Neural cell (in vitro differentiated cells): ENCODE measurements at regions not wholly inside any gene's neighbourhood (a gene's known extent, or its start where the extent isn't known, plus 50 kb on each side); places are given as distances from the start of the nearest gene placed in this dataset.

Experiments used
- CTCF ChIP-seq: fragments of 450-650 bp; IDR thresholded peaks from 2 replicates; pipeline ENCODE4 v1.5.1; 2014; ENCODE audit warnings: antibody characterized with exemption, mild to moderate bottlenecking, moderate library complexity; ENCODE audit not compliant: poor library complexity, severe bottlenecking
- EP300 ChIP-seq: fragments of 450-650 bp; conservative IDR thresholded peaks from 2 replicates; pipeline ENCODE4 v1.6.1; 2014; ENCODE audit warnings: antibody characterized with exemption, mild to moderate bottlenecking, moderate library complexity; ENCODE audit not compliant: poor library complexity, severe bottlenecking
- EZH2 ChIP-seq: fragments of 200-600, 300-800 bp; shearing (Covaris generic), sonication (generic); IDR thresholded peaks from 2 replicates; pipeline ENCODE4 v1.6.1; 2014; ENCODE audit warnings: antibody characterized with exemption, low read length, borderline replicate concordance, mild to moderate bottlenecking; ENCODE audit not compliant: insufficient read depth, poor library complexity, severe bottlenecking
- POLR2AphosphoS5 ChIP-seq: IDR thresholded peaks from 2 replicates; pipeline ENCODE4 v1.6.1; 2012
- RAD21 ChIP-seq: fragments of 450-650 bp; conservative IDR thresholded peaks from 2 replicates; pipeline ENCODE4 v1.6.1; 2014; ENCODE audit warnings: antibody characterized with exemption, mild to moderate bottlenecking, moderate library complexity
- SMC3 ChIP-seq: fragments of 450-650 bp; conservative IDR thresholded peaks from 2 replicates; pipeline ENCODE4 v1.6.1; 2014; ENCODE audit warnings: antibody characterized with exemption, mild to moderate bottlenecking, moderate library complexity; ENCODE audit not compliant: poor library complexity
- TAF1 ChIP-seq: IDR thresholded peaks from 2 replicates; pipeline ENCODE4 v1.6.1; 2012; ENCODE audit warnings: low read depth

- no peak for TF ChIP-seq POLR2AphosphoS5
- no peak for TF ChIP-seq CTCF
- no peak for TF ChIP-seq RAD21
- no peak for TF ChIP-seq TAF1
- no peak for TF ChIP-seq EZH2
- TF ChIP-seq EP300, result no peak
- TF ChIP-seq SMC3, result no peak
Measured at GRCh38 chr10:61301575-61301974, 151.6 kb downstream of the TMEM26 start.
